ENCODE measurements at regions not wholly inside any gene's neighbourhood (a gene's known extent, or its start where the extent isn't known, plus 50 kb on each side); places are given as distances from the start of the nearest gene placed in this dataset.

GRCh38 chr13:80989747-80990146 lies 648.8 kb upstream of the SPRY2 start:
- TF ChIP-seq CTCF (IDR thresholded peaks at IDR 0.05) (no peak), EZH2 (IDR thresholded peaks at IDR 0.05; ENCODE audit: borderline replicate concordance, insufficient read depth, low read depth, low read length, poor library complexity, severe bottlenecking) (no peak)
